Brain microvascular endothelial cell (primary cell): ENCODE measurements at regions not wholly inside any gene's neighbourhood (a gene's known extent, or its start where the extent isn't known, plus 50 kb on each side); places are given as distances from the start of the nearest gene placed in this dataset.

Experiments
- DNase-seq: peaks from one replicate; pipeline ENCODE4 v3.0.0-alpha.2; 2020
- H3K27ac ChIP-seq: fragments of 250-450 bp; sonication (Bioruptor Pico); 2 replicates; pipeline ENCODE4 v1.5.1; 2020; ENCODE audit warnings: mild to moderate bottlenecking, moderate library complexity
- H3K27me3 ChIP-seq: fragments of 250-450 bp; sonication (Bioruptor Pico); replicated peaks from 2 replicates; pipeline ENCODE4 v1.5.1; 2020; ENCODE audit warnings: mild to moderate bottlenecking
- H3K36me3 ChIP-seq: fragments of 250-450 bp; sonication (Bioruptor Pico); replicated peaks from 2 replicates; pipeline ENCODE4 v1.5.1; 2020; ENCODE audit warnings: mild to moderate bottlenecking
- H3K4me3 ChIP-seq: 2 replicates; pipeline ENCODE4 v1.5.1; 2011; ENCODE audit warnings: low read depth, mild to moderate bottlenecking, control low read depth, low read length, moderate library complexity
- in situ Hi-C: cut with HindIII; loops from 2 replicates; pipeline ENCODE4 v1.10.0; 2017; ENCODE audit warnings: low sequenced_read_pairs, low pct_ligation_motif_present
- TF ChIP-seq, protein P1 (sequence below): IDR thresholded peaks from 2 replicates; pipeline ENCODE4 v1.5.1; 2011; ENCODE audit warnings: low read depth, mild to moderate bottlenecking, moderate library complexity, low read length, control low read depth, inconsistent platforms; ENCODE audit errors: missing control alignments

DNA sequence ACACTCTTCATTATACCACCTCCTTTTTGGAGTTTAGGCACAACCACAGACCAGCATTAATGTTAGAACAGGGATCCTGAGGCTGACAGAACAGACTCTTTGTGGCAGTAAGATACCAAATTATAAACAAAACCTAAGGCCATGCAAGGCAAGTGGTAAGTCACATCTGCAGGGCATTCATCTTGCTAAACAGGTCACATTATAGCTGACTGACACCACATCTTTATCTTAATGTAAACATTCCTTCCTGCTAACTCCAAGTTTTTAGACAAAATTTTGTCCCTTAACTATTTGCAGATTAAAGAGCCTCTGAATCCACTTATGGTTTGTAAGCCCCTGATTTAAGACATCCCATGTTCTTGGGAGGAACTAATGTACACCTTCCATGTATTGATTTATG is 500.6 kb downstream of the PYDC2 start:
- TF ChIP-seq, protein P1, sequence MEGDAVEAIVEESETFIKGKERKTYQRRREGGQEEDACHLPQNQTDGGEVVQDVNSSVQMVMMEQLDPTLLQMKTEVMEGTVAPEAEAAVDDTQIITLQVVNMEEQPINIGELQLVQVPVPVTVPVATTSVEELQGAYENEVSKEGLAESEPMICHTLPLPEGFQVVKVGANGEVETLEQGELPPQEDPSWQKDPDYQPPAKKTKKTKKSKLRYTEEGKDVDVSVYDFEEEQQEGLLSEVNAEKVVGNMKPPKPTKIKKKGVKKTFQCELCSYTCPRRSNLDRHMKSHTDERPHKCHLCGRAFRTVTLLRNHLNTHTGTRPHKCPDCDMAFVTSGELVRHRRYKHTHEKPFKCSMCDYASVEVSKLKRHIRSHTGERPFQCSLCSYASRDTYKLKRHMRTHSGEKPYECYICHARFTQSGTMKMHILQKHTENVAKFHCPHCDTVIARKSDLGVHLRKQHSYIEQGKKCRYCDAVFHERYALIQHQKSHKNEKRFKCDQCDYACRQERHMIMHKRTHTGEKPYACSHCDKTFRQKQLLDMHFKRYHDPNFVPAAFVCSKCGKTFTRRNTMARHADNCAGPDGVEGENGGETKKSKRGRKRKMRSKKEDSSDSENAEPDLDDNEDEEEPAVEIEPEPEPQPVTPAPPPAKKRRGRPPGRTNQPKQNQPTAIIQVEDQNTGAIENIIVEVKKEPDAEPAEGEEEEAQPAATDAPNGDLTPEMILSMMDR, result no peak
- no peaks in the 10 kb centered on the region for H3K36me3 ChIP-seq
- H3K27me3 ChIP-seq, result no peaks in the 10 kb centered on the region
- no peak overlapping the region for H3K27ac ChIP-seq
- H3K4me3 ChIP-seq, result no peak overlapping the region
- no peak for DNase-seq
- in situ Hi-C loops, result no loop called here

DNA sequence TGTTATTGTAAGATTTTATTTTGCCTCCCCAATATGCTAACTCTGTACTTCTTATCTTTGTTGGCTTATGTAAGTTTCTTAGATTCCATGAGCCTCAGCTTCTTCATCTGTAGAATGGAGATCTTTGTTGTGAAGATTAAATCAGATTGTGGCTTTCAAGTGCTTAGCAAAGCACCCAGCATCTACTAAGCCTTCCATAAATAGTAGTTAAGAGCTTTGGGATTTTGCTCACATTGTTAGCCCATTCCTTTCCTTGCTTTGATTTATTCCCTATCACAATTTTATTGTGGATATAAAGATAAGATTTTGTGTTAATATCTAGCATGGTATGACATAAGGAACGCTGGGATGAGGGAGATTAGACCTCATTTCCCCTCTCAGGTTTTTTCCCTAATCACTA is 501.4 kb downstream of the PYDC2 start:
- Histone ChIP-seq H3K4me3 (no peak overlapping the region), H3K36me3 (no peaks in the 10 kb centered on the region), H3K27me3 (no peaks in the 10 kb centered on the region), H3K27ac (no peak overlapping the region)
- DNase-seq, result no peak
- in situ Hi-C loops, result no loop called here
- TF ChIP-seq, protein P1, result no peak

DNA sequence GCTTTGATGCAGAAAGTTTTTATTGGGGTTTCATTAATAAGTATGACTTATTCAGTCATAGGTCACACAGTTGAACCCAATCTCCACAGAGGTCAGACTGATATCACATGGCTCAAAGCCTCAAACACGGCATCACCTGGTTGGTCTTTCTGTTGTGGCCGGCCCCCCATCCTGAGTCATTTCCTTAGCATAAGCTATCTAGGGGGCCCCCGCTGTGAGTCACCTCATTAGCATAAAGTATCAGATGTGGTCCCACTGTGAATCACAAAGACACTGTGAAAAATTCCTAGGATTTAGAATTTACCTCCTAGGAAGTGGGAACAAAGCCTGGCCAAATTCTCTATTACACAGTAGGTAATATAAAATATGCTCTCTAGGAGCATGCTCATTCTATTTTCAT is 502.2 kb downstream of the PYDC2 start:
- no peak for DNase-seq
- no peak overlapping the region for H3K27ac ChIP-seq
- TF ChIP-seq, protein P1, result no peak
- H3K27me3 ChIP-seq, result no peaks in the 10 kb centered on the region
- H3K4me3 ChIP-seq, result no peak overlapping the region
- in situ Hi-C loops, result no loop called here
- no peaks in the 10 kb centered on the region for H3K36me3 ChIP-seq

DNA sequence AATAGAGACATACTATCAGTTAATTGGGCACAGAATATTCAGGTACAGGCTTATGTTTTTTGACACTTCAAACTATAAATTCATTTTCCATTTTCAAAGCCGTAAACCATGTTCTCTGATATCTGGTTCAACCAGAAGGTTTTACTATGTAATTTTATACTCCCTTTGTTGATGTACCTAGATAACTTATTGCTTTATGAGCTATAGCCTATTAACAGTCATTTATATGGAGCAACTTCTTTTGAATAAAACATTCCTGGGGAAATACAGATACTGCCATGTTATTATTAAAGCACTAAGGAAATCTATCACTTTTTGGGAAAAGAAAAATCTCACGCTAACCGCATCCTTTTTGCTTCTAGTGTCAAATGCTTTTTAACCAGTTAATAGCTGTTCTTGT is 505.6 kb downstream of the PYDC2 start:
- no peak for DNase-seq
- H3K36me3 ChIP-seq, result no peaks in the 10 kb centered on the region
- TF ChIP-seq, protein P1, result no peak
- no peak overlapping the region for H3K4me3 ChIP-seq
- in situ Hi-C loops, result no loop called here
- H3K27me3 ChIP-seq, result no peaks in the 10 kb centered on the region
- H3K27ac ChIP-seq, result no peak overlapping the region

DNA sequence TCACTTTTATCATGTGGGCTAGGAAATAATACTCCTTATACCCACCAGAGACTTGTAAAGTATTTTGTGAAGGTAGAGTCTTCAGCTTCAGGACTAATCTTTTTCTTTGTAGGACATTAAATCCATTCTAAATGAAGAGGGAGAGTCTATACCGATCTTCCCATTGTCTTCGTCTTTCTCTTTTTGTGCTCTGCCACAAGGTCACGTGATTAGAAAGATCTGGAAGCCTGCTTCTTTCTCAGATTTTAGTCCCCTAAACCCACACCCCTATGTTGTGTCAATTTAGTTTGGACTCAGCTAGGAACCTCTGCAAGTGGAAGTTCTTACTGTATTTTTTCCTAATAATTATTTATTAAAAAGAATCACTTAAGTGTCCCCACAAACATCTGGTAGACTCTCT is 507.3 kb downstream of the PYDC2 start:
- no peaks in the 10 kb centered on the region for H3K27me3 ChIP-seq
- no peak overlapping the region for H3K4me3 ChIP-seq
- H3K36me3 ChIP-seq, result no peaks in the 10 kb centered on the region
- TF ChIP-seq, protein P1, result no peak
- in situ Hi-C loops, result no loop called here
- DNase-seq, result no peak
- no peak overlapping the region for H3K27ac ChIP-seq

DNA sequence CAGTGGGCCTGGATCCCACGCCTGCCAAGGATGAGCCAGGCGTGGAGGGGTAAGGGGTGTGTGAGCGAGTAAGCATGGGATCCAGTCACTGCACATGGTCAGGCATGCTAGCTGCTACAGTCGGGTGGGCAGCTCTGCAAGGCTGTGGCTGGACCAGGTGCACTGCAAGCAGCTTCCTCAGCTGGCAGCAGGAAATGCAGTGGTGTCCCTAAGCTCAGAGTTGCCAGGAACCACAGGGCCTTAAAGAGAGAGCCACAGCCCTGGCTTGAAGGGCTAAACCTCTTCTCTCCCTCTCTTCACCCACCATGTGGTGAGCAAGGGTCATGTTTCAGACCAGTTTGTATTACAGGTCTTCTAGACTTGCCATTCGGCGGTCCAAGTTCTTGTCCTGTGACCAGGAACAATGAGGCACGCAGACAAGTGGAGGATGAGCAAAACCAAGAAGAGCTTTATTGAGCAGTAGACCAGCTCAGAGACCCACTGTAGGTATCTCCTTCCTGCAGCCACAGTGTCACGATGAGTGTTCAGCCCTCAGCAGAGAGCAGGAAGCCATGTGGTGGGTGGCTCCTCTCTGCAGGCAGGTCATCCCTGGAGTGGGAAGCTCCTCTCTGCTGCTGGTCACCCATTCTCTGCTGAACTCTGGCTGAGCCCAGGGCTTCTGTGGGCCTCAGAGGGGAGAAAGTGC is 511.9 kb downstream of the PYDC2 start:
- in situ Hi-C loops, result no loop called here
- TF ChIP-seq, protein P1, result no peak
- Histone ChIP-seq H3K36me3 (no peaks in the 10 kb centered on the region), H3K27ac (no peak overlapping the region), H3K4me3 (no peak overlapping the region), H3K27me3 (no peaks in the 10 kb centered on the region)
- no peak for DNase-seq
